Body of pancreas (tissue), 4 donors: ENCODE measurements at regions not wholly inside any gene's neighbourhood (a gene's known extent, or its start where the extent isn't known, plus 50 kb on each side); places are given as distances from the start of the nearest gene placed in this dataset.

ENCODE experiments used
- POLR2A ChIP-seq, 3 donors: fragments of 450-650 bp; IDR thresholded peaks; one replicate each; pipeline ENCODE4 v1.6.1; 2016; ENCODE audit warnings: antibody characterized with exemption in 3 of 3, mild to moderate bottlenecking in 2 of 3
- TF ChIP-seq, protein P1 (sequence below), 7 experiments: fragments of 450-650 bp in 4 of 7; fragments of 200-600 bp in 3 of 7; sonication (generic) in 3 of 7; IDR thresholded peaks; one replicate each; pipeline ENCODE4 v1.5.1; 2016 to 2019; ENCODE audit warnings: antibody characterized with exemption in 7 of 7

DNA sequence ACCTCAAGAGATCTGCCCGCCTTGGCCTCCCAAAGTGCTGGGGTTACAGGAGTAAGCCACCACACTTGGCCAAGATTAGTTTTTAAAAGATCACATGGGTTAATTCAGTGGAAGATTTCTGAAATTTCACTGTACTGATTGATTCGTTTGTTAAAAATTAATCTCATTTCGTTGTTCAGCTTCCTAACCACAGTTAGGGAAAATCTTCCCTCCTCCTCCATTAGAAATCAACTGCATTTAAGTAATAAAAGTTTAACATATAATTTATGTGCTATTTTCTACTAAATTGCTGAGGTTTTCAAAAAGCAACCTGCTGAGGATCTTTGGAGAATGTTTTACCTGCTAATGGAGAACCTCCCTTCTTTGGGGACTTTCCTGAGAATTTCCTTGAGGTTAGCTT, 522.4 kb downstream of the GATA3 start:
- no peak for TF ChIP-seq POLR2A (IDR thresholded peaks at IDR 0.05)
- TF ChIP-seq, protein P1, sequence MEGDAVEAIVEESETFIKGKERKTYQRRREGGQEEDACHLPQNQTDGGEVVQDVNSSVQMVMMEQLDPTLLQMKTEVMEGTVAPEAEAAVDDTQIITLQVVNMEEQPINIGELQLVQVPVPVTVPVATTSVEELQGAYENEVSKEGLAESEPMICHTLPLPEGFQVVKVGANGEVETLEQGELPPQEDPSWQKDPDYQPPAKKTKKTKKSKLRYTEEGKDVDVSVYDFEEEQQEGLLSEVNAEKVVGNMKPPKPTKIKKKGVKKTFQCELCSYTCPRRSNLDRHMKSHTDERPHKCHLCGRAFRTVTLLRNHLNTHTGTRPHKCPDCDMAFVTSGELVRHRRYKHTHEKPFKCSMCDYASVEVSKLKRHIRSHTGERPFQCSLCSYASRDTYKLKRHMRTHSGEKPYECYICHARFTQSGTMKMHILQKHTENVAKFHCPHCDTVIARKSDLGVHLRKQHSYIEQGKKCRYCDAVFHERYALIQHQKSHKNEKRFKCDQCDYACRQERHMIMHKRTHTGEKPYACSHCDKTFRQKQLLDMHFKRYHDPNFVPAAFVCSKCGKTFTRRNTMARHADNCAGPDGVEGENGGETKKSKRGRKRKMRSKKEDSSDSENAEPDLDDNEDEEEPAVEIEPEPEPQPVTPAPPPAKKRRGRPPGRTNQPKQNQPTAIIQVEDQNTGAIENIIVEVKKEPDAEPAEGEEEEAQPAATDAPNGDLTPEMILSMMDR (IDR thresholded peaks at IDR 0.05), result no peak
